ENCODE measurements at regions not wholly inside any gene's neighbourhood (a gene's known extent, or its start where the extent isn't known, plus 50 kb on each side); places are given as distances from the start of the nearest gene placed in this dataset.

- ChIA-PET POLR2A (no interaction called here), RAD21 (ENCODE audit: low non-redundant PET in 1 of 2, low total read pairs in 2 of 2, uncharacterized antibody in 2 of 2, unreplicated experiment in 2 of 2) (no interaction called here), CTCF (no interaction called here)
- Histone ChIP-seq H2AFZ (ENCODE audit: low read depth, low read length, poor library complexity, severe bottlenecking) (no peak overlapping the region), H3K9ac (ENCODE audit: low read length) (no peak overlapping the region), H3K9me2 (ENCODE audit: insufficient read depth) (no peaks in the 10 kb centered on the region), H3K4me1 (ENCODE audit: control insufficient read depth in 1 of 2, insufficient read depth in 2 of 2, low read length in 2 of 2) (no peaks in the 10 kb centered on the region), H3K4me3 (replicated peaks in 1 of 2; ENCODE audit: low read depth in 1 of 2, low read length in 2 of 2) (no peak overlapping the region), H3K27ac (ENCODE audit: low read depth, low read length) (no peak overlapping the region), H3K4me2 (ENCODE audit: low read length) (no peak overlapping the region), H3K36me3 (ENCODE audit: control insufficient read depth in 1 of 2, insufficient read depth in 2 of 2, low read length in 2 of 2) (no peaks in the 10 kb centered on the region), H4K20me1 (ENCODE audit: insufficient read depth) (no peaks in the 10 kb centered on the region), H3K27me3 (ENCODE audit: insufficient read depth, low read length) (peaks cover 12% of the 10 kb centered on the region; the same call in 1 of the 2 replicates), H3K79me2 (ENCODE audit: insufficient read depth, low read length) (no peaks in the 10 kb centered on the region), H3K9me3 (ENCODE audit: control insufficient read depth in 1 of 2, insufficient read depth in 1 of 2, low read depth in 1 of 2, low read length in 2 of 2) (no peaks in the 10 kb centered on the region)
- intact Hi-C loops (cut with micrococcal nuclease) = no loop called here
- DNase-seq (ENCODE audit: low read depth, low spot score) (no peak), ATAC-seq (no peak)
- no TSS peak for BruUV-seq (replicated peaks)
- TF ChIP-seq CTCF (IDR thresholded peaks at IDR 0.05 in 2 of 3, conservative IDR thresholded peaks at IDR 0.05 in 1 of 3; ENCODE audit: borderline replicate concordance in 1 of 3, insufficient read depth in 1 of 3, low read depth in 2 of 3, low read length in 2 of 3) (no peak), EZH2 (IDR thresholded peaks at IDR 0.05) (no peak)
These were observed 99.9 kb upstream of the NCAM1 start for GRCh38 chr11:112861356-112861755.

- ATAC-seq (no peak), DNase-seq (ENCODE audit: low read depth, low spot score) (no peak)
- Histone ChIP-seq H2AFZ (ENCODE audit: low read depth, low read length, poor library complexity, severe bottlenecking) (no peak overlapping the region), H3K9me3 (ENCODE audit: control insufficient read depth in 1 of 2, insufficient read depth in 1 of 2, low read depth in 1 of 2, low read length in 2 of 2) (no peaks in the 10 kb centered on the region), H3K36me3 (ENCODE audit: control insufficient read depth in 1 of 2, insufficient read depth in 2 of 2, low read length in 2 of 2) (no peaks in the 10 kb centered on the region), H3K4me2 (ENCODE audit: low read length) (no peak overlapping the region), H3K27me3 (ENCODE audit: insufficient read depth, low read length) (peaks cover 9% of the 10 kb centered on the region; the same call in 1 of the 2 replicates), H3K9ac (ENCODE audit: low read length) (no peak overlapping the region), H4K20me1 (ENCODE audit: insufficient read depth) (no peaks in the 10 kb centered on the region), H3K4me3 (replicated peaks in 1 of 2; ENCODE audit: low read depth in 1 of 2, low read length in 2 of 2) (no peak overlapping the region), H3K79me2 (ENCODE audit: insufficient read depth, low read length) (no peaks in the 10 kb centered on the region), H3K27ac (ENCODE audit: low read depth, low read length) (no peak overlapping the region), H3K9me2 (ENCODE audit: insufficient read depth) (no peaks in the 10 kb centered on the region), H3K4me1 (ENCODE audit: control insufficient read depth in 1 of 2, insufficient read depth in 2 of 2, low read length in 2 of 2) (no peaks in the 10 kb centered on the region)
- ChIA-PET CTCF (no interaction called here), RAD21 (ENCODE audit: low non-redundant PET in 1 of 2, low total read pairs in 2 of 2, uncharacterized antibody in 2 of 2, unreplicated experiment in 2 of 2) (no interaction called here), POLR2A (no interaction called here)
- intact Hi-C loops (cut with micrococcal nuclease) = no loop called here
- TF ChIP-seq ZBTB33 (IDR thresholded peaks at IDR 0.05; ENCODE audit: extremely low read depth, insufficient replicate concordance, low read length) (no peak), FOSL1 (IDR thresholded peaks at IDR 0.05; ENCODE audit: low read depth) (no peak), CTCF (IDR thresholded peaks at IDR 0.05 in 2 of 3, conservative IDR thresholded peaks at IDR 0.05 in 1 of 3; ENCODE audit: borderline replicate concordance in 1 of 3, insufficient read depth in 1 of 3, low read depth in 2 of 3, low read length in 2 of 3) (no peak), POLR2A (IDR thresholded peaks at IDR 0.05; ENCODE audit: borderline replicate concordance, extremely low read depth, insufficient read depth, insufficient read length) (no peak), EGR1 (IDR thresholded peaks at IDR 0.05; ENCODE audit: low read depth) (no peak), MAX (IDR thresholded peaks at IDR 0.05) (no peak), ZFX (IDR thresholded peaks at IDR 0.05) (no peak), RAD21 (IDR thresholded peaks at IDR 0.05; ENCODE audit: low read depth) (no peak), SRF (IDR thresholded peaks at IDR 0.05; ENCODE audit: low read depth) (no peak), EZH2 (IDR thresholded peaks at IDR 0.05) (no peak)
- BruUV-seq (replicated peaks) = no TSS peak
These were observed 97.9 kb upstream of the NCAM1 start for GRCh38 chr11:112863305-112863704.

Measured in HCT116 (cell line).